GM19239 (cell line): ENCODE measurements at regions not wholly inside any gene's neighbourhood (a gene's known extent, or its start where the extent isn't known, plus 50 kb on each side); places are given as distances from the start of the nearest gene placed in this dataset.

Source experiments
- DNase-seq: peaks from one replicate; pipeline ENCODE4 v3.0.0; 2011; ENCODE audit warnings: low spot score; ENCODE audit not compliant: insufficient read length
- FAIRE-seq: peaks from 2 replicates; lab custom pipeline; 2011; peaks lifted over from hg19 to GRCh38; lab: Jason Lieb, UNC

DNA sequence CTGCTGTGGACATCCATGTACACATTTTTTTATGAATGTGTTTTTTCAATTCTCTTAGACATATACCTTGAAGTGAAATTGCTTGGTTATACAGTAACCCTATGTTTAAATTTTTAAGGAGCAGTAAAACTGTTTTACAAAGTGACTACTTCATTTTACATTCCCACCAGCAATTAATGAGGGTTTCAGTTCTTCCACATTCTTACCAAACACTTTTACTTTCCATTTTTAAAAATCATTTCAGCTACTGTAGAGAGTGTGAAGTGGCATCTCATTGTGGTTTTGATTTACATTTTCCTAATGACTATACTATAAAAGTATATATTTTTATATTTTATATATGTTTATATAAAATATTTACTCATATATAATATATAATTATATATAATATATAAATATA lies 1221.5 kb downstream of the PLA2G4A start:
- FAIRE-seq (no peak), DNase-seq (no peak)

DNA sequence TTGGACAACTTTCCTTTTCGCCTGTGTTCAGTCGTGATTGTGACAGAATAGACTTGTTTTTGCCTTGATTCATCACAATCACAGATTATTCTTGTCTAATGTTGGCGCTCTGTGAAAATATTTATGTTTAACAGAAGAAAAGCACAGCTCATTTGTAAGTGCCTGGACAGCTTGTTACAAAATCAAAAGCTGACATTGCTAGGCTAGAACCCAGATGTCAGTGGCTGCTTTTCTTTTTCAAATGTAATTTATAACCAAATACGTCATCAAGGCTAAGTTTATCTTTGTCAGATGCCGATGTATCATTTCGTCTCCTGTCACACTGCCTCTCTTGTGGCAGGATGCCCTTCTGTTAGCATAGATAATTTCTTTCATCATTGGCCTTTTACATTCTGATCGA lies 1227.3 kb downstream of the PLA2G4A start:
- no peak for FAIRE-seq
- no peak for DNase-seq

DNA sequence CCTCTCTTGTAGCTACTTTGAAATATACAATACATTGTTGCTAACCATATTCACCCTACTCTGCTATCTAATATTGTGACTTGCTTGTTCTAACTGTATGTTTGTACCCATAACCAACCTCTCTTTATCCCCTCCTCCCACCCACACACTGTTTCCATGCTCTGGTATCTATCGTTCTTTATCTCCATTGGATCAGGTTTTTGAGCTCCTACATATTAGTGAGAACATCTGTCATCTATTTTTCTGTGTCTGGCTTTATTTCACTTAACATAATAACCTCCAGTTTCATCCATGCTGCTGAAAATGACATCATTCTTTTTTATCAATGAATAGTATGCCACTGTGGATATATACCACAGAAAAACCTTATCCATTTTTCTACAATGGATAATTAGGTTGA lies 1230.1 kb downstream of the PLA2G4A start:
- FAIRE-seq (no peak), DNase-seq (no peak)

DNA sequence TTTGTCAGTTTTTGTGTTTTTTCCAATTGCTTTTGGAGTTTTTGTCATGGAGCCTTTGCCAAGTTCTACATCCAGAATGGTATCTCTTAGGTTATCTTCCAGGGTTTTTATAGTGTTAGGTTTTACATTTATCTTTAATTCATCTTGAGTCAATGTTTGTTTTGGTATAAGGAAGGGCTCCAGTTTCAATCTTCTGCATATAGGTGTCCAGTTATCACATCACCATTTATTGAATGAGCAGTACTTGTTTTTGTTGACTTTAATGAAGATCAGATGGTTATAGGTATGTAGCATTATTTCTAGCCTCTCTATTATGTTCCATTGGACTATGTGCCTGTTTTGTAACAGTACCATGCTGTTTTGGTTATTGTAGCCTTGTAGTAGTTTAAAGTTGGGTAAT lies 1233.1 kb downstream of the PLA2G4A start:
- no peak for FAIRE-seq
- no peak for DNase-seq

DNA sequence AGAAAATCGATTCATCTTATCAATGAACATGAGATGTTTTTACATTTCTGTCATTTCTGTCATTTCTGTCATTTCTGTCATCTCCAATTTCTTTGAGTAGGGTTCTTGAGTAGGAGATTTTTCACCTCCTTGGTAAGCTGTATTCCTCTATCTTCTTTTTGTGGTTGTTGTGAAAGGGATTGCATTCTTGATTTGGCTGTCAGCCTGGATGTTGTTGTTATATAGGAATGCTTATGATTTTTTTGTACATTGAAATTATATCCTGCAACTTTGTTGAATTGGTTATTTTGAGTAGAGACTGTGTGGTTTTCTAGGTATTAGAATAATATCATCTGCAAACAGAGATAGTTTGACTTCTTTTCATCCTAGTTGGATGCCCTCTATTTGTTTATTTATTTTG lies 1233.7 kb downstream of the PLA2G4A start:
- no peak for FAIRE-seq
- DNase-seq, result no peak

DNA sequence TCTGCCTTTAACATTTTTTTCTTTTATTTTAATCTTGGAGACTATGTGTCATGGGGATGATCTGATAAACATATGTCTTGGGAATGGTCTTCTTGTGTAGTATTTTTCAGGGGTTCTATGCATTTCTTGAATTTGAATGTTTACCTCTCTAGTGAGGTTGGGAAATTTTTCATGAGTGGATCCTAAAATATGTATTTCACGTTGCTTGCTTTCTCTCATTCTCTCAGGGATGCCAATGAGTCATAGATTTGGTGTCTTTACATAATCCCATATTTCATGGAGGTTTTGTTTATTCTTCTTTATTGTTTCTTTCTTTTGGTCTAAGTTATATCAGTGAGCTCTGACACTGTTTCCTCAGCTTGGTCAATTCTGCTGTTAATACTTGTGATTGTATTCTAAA lies 1237.2 kb downstream of the PLA2G4A start:
- no peak for DNase-seq
- FAIRE-seq, result no peak

DNA sequence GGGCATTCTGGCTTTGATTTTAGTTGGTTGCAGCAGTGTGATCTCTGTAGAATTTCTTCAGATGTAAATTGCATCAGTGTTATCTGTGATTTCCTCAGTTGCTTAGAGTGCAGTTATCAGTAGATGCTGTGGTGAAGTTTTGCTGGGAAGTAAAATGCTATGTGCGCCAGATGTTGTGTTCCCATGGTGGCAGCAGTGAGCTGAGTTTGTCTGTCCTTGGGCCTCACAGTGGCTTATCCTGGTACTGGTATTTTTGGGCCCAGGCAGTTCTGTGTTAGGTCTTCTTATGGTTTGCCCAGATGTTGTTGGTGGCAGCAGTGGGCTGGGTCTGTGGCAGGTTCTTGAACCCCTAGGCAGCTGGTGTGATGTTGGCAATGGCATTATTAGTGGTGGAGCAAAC lies 1242.1 kb downstream of the PLA2G4A start:
- no peak for FAIRE-seq
- no peak for DNase-seq

DNA sequence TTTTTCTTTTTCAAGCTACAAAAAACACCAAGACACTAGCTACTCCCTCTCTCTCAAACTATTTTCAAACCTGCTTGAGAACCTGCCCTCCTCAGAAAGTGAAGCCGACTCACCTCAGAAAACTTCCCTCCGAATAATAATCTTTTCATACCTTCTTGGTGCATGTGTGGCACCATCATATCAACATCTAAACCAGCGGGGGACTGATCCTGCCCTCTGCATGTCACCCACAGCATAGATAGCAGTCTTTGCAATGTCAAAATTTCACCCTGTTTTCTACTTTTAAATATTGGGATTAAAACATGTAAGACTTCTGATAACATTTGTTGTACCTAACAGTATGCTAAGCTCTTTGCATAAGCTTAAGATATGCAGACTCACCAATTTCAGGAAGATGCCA lies 1260.3 kb downstream of the PLA2G4A start:
- DNase-seq (no peak), FAIRE-seq (no peak)

DNA sequence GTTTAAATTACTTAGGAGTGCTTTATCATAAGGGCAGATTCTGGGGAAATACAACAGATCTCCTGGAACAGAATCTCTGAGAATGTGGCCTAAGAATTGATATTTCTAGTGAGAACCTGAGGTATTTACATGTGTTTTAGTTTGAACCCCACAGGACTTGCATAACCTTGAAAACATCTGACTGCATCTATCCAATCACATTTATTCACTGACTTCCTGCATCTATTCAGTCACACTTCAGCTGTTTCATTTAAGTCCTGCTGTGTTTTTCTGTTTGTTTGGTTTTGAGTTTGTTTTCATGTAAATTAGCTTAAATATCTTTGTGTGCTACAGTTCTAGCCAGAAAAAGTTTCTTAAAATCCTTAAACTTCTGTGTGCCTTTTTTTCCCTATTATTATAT lies 1260.7 kb downstream of the PLA2G4A start:
- no peak for DNase-seq

DNA sequence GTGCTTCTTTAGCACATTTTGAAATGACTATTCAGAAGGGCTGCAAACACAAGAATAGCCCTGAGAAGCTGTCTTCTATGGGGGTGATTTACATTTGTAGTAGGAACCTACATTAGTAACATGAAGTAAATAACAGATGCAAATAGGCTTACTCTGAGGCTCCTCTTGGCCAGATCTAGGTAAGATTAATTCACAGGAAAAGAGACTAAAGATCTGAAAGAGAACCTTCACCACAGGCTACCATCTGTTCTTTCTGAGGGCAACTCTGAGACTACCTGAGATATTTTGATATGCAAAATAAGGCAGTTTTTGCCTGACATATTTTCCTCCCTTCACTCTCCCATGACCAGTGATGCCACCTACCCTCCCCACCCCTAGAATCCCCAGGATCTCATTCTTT lies 1267.8 kb downstream of the PLA2G4A start:
- no peak for FAIRE-seq
- no peak for DNase-seq

More for the DNA sequence above, 1260.7 kb downstream of the PLA2G4A start:
- no peak for FAIRE-seq

DNA sequence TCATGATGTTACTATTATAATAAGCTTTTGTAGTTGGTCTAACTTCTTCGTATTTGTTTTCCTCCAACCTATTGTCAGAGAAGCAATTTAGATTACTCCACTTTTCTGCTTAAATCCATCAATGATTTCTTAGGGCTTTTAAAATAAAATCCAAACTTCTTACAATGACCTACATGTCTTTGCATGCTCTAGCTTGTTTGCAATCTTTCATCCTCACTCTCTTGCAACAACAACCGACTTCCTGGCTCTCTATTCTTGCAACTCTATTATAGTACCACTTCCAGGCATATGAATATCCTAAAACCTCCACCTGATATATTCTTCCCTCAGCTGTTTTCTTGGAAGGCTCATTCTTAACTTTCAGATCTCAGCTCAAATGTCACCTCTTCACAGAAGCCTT lies 1288.7 kb downstream of the PLA2G4A start:
- FAIRE-seq, result no peak
- no peak for DNase-seq

DNA sequence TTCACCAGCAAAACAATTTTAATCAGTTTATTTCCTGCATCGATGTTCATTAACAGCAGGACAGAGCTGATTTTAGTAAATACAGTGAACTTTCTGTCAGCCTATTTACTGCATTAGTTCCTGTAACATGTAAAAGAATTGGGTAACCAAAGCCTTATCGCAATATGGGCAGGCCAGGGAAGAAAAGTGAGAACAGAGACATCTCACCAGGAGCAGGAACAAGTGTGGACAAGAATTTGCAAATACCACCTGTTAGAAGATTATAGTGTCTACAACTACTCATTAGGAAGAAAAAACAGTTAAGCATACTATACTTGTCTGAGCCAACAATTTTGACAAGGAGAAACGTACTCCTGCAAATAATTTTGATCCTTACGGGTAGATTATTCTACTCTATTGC lies 1293.9 kb downstream of the PLA2G4A start:
- FAIRE-seq (no peak), DNase-seq (no peak)

DNA sequence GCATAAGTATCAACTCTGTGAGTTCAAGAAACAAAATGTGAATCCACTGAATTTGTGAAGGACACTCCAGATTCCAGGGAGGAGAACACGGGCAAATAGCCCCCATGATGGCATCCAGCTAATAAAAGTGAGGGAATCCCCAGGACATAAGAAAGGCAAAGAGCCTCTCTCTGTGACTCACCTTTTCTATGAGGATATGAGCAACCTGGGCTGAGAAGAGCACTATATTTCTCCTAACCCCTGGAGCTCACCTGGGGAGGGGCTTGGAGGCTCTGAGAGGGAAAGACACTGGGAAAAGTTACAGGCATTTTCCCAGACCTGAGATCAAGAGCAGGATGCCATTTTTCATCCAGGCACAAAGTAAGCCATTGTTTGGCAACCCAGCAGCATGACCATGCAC lies 1298.8 kb downstream of the PLA2G4A start:
- FAIRE-seq (no peak), DNase-seq (no peak)

DNA sequence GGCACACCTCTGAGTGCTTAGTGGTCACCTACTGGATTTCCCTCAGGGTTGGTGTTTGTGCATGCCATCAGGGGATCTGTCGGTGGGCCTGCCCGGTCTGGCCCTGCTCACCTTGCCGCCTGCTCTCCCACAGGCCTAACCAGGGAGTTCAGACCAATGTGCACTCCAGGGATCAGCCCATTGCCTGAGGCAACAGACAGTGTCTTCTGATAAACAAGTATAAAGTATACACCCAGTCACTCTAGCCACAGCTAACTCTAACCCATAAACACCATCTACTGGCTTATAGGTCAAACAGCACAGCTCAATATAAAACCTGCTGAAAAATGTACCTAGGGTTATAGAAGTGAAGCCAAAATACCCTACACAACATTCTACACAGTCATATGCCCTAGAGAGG lies 1300.0 kb downstream of the PLA2G4A start:
- FAIRE-seq (no peak), DNase-seq (no peak)

DNA sequence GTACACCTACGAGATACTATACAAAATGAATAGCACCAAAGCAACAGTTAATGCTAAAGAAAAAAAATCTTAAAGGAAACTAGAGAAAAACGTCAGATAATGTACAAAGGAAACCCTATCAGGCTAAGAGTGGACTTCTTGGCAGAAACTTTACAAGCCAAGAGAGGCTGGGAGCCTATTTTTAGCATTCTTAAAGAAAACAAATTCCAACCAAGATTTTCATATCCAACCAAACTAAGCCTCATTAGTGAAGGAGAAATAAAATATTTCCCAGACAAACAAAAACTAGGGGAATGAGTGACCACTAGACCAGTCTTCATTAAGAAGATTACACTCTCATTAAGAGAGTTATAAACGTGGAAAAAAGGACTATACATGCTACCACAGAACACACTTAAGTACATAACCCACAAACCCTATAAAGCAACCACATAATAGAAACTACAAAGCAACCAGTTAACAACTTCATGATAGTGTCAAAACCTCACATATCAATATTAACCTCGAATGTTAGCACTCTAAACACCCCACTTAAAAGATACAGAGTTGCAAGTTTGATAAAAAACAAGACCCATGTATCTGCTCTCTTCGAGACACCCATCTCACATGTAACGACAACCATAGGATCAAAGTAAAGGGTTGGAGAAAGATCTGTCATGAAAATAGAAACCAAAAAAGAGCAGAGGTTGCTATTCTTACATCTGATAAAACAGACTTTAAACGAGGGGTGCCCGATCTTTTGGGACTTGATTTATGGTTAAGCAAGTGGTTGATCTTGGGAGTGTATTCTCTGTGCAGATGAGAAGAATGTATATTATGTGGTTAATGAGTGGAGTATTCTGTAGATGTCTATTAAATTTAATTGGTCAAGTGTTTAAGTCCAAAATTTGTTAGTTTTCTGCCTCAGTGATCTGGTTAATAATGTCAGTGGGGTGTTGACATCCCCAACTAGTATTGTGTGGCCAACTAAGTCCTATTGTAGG lies 1301.4 kb downstream of the PLA2G4A start:
- DNase-seq (no peak), FAIRE-seq (no peak)

DNA sequence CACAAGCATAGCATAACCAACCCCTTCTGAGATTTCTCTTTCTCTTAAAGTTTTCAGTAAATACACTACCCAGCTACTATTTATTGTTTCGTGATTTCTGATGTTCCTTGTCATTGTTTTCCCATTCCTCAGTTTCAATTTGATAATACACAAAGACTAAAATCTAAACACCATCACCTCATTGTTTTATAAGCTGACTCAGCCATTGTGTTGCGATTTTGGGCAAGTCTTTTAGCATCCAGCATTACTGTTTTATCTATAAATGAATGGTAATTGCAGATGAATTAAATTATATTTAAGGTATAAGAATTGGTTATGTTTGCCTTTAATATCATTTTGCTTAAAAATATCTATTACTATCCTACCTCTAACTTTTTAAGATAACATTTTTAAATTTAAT lies 1308.5 kb downstream of the PLA2G4A start:
- FAIRE-seq, result no peak
- DNase-seq, result no peak

DNA sequence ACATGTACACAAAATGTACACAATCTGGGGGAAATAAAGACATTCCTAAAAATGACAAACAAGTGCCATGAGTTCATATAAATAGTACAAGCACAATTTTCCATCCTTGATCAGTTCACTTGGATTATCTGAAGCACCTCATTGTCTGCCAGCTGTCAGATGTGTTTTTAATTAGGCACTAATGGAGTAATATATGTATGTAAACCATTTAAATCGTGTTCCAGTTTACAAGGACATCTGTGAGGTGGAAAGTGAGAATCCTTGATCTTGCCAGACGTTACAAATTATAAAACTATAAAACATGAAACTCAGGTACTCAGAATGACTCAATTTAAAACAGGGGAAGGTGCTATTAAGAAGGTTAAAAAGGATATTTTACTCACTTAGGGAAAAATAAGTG lies 1312.2 kb downstream of the PLA2G4A start:
- DNase-seq (no peak), FAIRE-seq (no peak)

DNA sequence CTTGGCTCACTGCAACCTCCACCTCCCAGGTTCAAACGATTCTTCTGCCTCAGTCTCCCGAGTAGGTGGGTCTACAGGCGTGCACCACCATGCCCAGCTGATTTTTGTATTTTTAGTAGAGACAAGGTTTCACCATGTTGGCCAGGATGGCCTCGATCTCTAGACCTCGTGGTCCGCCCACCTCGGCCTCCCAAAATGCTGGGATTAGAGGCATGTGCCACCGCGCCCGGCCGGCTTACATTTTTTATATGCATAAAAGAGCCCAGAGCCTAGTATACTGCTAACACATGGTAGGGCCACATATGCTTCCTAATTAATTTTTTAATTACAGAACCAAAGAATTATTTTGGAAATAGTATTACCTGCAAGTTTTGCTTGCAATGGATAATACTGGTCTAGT lies 1325.4 kb downstream of the PLA2G4A start:
- FAIRE-seq (no peak), DNase-seq (no peak)

DNA sequence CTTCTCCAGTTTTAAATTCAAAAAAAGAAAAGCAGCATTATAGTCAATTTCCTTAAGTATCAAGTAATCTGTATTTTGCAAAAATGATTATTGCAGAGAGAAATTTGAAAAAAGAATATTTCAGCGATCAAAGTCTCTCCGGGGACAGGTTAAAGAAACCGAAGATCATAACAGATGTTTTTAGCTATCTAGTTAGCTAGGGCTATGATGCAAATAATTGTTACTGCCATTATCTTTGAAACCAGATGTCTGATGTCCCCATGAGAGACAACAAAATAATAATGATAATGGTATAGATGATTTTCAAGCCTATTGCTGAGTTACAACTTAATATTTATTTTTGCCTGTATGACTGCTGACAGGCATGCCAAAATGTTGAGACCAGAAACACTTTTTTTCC lies 1326.0 kb downstream of the PLA2G4A start:
- FAIRE-seq, result no peak
- no peak for DNase-seq

DNA sequence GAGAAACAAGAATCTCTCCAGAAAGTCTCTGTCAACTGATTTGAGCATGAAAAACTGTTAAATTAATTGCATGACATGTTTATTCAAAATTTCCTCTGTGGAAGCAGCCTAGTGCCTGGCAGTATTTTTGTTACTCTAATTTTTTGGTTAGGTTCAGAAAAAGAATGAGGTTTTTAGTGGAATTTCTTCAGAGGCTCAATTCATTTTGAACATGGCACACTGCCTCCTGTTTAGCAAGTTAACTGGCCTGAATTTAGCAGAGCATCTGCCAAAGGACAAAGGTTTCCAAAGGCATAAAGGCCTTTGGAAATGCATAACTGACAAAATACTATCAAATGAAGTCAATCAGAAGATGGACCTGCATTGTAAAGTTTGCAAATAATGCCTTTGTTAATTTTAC lies 1326.5 kb downstream of the PLA2G4A start:
- no peak for DNase-seq
- FAIRE-seq, result no peak

DNA sequence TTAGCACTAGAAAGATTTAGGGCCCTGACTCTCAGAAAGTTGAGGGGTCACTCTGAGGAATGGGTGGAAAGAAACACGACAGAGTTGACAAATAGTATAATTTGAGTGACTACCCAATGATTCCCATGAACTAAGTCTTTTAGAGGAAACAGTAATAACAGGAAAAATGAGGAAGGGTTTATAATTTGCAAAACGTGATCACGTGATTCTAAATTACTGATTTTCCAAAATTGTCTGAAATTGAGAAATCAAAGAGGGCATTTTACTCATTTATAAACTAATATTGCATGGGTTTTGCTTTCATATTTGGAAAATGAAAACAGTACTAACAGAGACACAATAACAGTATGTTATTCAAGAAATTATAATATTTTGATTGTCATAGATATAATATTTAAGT lies 1335.7 kb downstream of the PLA2G4A start:
- DNase-seq (no peak), FAIRE-seq (no peak)

DNA sequence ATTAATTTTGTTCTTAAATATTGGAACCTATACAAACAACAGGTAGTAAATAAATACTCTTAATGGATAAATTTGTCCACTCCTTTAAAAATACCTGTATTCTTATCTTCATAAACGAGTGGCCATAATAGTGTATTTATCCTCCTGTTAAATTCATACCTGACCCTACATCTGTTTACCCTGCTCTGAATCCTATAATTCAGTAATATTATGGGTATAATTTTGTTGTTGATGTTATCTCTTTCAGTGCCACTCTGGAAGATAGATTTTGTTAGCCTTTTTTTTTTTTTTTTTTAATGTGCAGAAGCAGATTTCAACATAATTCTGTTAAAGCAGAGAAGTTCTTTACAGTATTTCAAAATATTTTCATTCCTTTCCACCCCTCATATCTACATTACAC lies 1337.9 kb downstream of the PLA2G4A start:
- no peak for DNase-seq
- no peak for FAIRE-seq
